ENCODE measurements at regions not wholly inside any gene's neighbourhood (a gene's known extent, or its start where the extent isn't known, plus 50 kb on each side); places are given as distances from the start of the nearest gene placed in this dataset.
A peak's percentile ranks its signal among the peaks of the same experiment; 100 is the strongest.

DNA sequence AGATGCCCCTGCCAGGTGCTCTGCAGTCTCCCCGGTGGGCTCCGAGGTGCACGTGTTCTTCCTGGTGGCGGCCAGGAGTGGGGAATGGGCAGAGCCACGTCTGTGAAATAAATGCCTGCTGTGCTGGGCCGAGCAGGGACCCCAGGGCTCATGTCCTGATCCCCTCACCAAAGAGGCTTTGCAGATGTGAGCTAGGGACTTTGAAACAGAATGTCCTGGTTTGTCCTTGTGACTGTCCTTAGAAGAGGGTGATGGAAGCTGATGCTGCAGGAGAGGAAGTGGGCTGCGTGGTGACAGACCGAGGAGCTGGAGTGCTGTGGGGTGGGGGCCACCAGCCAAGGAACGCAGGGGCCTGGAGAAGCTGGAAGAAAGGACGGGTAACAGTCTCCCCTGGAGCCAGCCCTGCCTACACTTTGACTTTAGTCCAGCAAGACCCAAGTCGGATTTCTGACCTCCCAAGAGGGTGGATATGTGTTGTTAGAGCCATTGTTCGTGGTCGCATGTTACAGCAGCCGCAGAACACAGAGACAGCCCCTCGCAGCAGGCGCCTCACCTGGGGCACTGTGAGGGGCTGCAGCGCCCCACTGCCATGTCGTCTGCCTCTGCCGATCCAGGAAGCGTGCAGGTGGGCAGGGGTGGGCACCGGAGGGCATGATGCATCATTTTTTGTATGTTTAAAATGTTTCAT is 217.9 kb upstream of the CIBAR2 start:
- H3K27ac ChIP-seq (ENCODE audit: control insufficient read depth, insufficient read depth, low read length), result no peak overlapping the region
- H3K27me3 ChIP-seq (ENCODE audit: control insufficient read depth, extremely low read depth, insufficient read depth, low read length), result no peaks in the 10 kb centered on the region
- H3K9me3 ChIP-seq (ENCODE audit: control insufficient read depth, low read depth, low read length), result no peaks in the 10 kb centered on the region
- no peak overlapping the region for H3K9ac ChIP-seq (ENCODE audit: control insufficient read depth, extremely low read depth, insufficient read depth, low read length)
- no peaks in the 10 kb centered on the region for H3K9me1 ChIP-seq (ENCODE audit: control insufficient read depth, extremely low read depth, insufficient read depth, low read length)
- H3K36me3 ChIP-seq (ENCODE audit: control insufficient read depth in 2 of 2, extremely low read depth in 1 of 2, insufficient read depth in 2 of 2, low read length in 2 of 2), result no peaks in the 10 kb centered on the region
- no peak overlapping the region for H3K4me2 ChIP-seq (ENCODE audit: control insufficient read depth, extremely low read depth, insufficient read depth, low read depth, low read length)
- peaks cover 4% of the 10 kb centered on the region for H4K20me1 ChIP-seq (ENCODE audit: control insufficient read depth, extremely low read depth, insufficient read depth, low read length)
- no peak for DNase-seq (ENCODE audit: low read depth, low spot score)
- no peak overlapping the region for H2AFZ ChIP-seq (ENCODE audit: control insufficient read depth, low read length)
- no peak for FAIRE-seq
- H3K4me3 ChIP-seq (ENCODE audit: control insufficient read depth in 2 of 3, extremely low read depth in 1 of 3, insufficient read depth in 2 of 3, low read depth in 1 of 3, low read length in 3 of 3), result no peak overlapping the region
- no peak for TF ChIP-seq EZH2 (IDR thresholded peaks at IDR 0.05; ENCODE audit: low read length)
- TF ChIP-seq CTCF (optimal IDR thresholded peaks at IDR 0.05 in 1 of 3, IDR thresholded peaks at IDR 0.05 in 1 of 3, conservative IDR thresholded peaks at IDR 0.05 in 1 of 3; ENCODE audit: extremely low read depth in 1 of 3, insufficient read depth in 2 of 3, low read length in 3 of 3), result no peak
- dilution Hi-C loops (cut with MboI; ENCODE audit: extremely low pct_ligation_motif_present, low sequenced_read_pairs), result no loop called here
- H3K79me2 ChIP-seq (ENCODE audit: control insufficient read depth, insufficient read depth, low read length), result no peaks in the 10 kb centered on the region
- H3K4me1 ChIP-seq (ENCODE audit: control insufficient read depth, extremely low read depth, insufficient read depth, low read length), result peaks cover 23% of the 10 kb centered on the region

DNA sequence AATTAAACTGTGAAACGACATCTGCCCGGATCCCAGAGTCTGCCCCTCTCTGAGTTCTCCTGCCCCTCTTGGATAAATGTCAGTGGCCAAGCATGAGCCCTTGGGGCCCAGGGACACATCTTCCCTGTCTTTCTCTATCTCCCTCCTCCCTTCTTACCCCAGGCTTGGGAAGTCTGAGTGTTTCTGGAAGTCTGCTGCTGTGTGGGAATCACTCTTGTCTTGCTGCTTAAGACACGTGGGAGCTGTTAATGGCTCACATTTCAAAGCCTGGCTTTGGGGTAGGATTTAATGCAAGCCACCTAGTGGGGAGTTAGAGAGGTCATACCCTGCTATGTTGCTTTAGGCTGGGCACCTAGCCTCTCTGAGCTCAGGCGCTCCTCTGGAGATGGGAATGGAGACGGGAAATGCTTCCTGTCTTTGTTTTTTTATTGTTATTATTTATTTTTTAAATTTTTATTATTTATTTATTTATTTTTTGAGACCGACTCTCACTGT is 218.5 kb upstream of the CIBAR2 start:
- dilution Hi-C loops (cut with MboI; ENCODE audit: extremely low pct_ligation_motif_present, low sequenced_read_pairs), result no loop called here

More for the DNA sequence above, 218.5 kb upstream of the CIBAR2 start:
- Histone ChIP-seq H3K27ac (ENCODE audit: control insufficient read depth, insufficient read depth, low read length) (no peak overlapping the region), H3K4me1 (ENCODE audit: control insufficient read depth, extremely low read depth, insufficient read depth, low read length) (peaks cover 27% of the 10 kb centered on the region), H3K4me3 (ENCODE audit: control insufficient read depth in 2 of 3, extremely low read depth in 1 of 3, insufficient read depth in 2 of 3, low read depth in 1 of 3, low read length in 3 of 3) (no peak overlapping the region), H3K79me2 (ENCODE audit: control insufficient read depth, insufficient read depth, low read length) (no peaks in the 10 kb centered on the region), H3K4me2 (ENCODE audit: control insufficient read depth, extremely low read depth, insufficient read depth, low read depth, low read length) (no peak overlapping the region), H3K27me3 (ENCODE audit: control insufficient read depth, extremely low read depth, insufficient read depth, low read length) (no peaks in the 10 kb centered on the region), H3K9ac (ENCODE audit: control insufficient read depth, extremely low read depth, insufficient read depth, low read length) (no peak overlapping the region), H2AFZ (ENCODE audit: control insufficient read depth, low read length) (no peak overlapping the region), H4K20me1 (ENCODE audit: control insufficient read depth, extremely low read depth, insufficient read depth, low read length) (peaks cover 4% of the 10 kb centered on the region), H3K9me1 (ENCODE audit: control insufficient read depth, extremely low read depth, insufficient read depth, low read length) (no peaks in the 10 kb centered on the region), H3K9me3 (ENCODE audit: control insufficient read depth, low read depth, low read length) (no peaks in the 10 kb centered on the region), H3K36me3 (ENCODE audit: control insufficient read depth in 2 of 2, extremely low read depth in 1 of 2, insufficient read depth in 2 of 2, low read length in 2 of 2) (no peaks in the 10 kb centered on the region)
- DNase-seq (ENCODE audit: low read depth, low spot score) (no peak), FAIRE-seq (peak; percentile 29)
- TF ChIP-seq CTCF (optimal IDR thresholded peaks at IDR 0.05 in 1 of 3, IDR thresholded peaks at IDR 0.05 in 1 of 3, conservative IDR thresholded peaks at IDR 0.05 in 1 of 3; ENCODE audit: extremely low read depth in 1 of 3, insufficient read depth in 2 of 3, low read length in 3 of 3), result peak; percentile 35 to 39 (median 36)
- TF ChIP-seq EZH2 (IDR thresholded peaks at IDR 0.05; ENCODE audit: low read length), result no peak
